Ectodermal cell (in vitro differentiated cells): ENCODE measurements at regions not wholly inside any gene's neighbourhood (a gene's known extent, or its start where the extent isn't known, plus 50 kb on each side); places are given as distances from the start of the nearest gene placed in this dataset.
"Not testable (repeated sequence)": the region's sequence is repeated elsewhere in the genome, so short reads cannot be mapped to it uniquely, and the experiment has no call there.

Experiments used
- H3K27ac ChIP-seq: 2 replicates; pipeline ENCODE4 v1.7.0; 2013; ENCODE audit warnings: mild to moderate bottlenecking, low read depth, low read length; ENCODE audit not compliant: insufficient read depth, poor library complexity, severe bottlenecking
- H3K27me3 ChIP-seq: 2 replicates; pipeline ENCODE4 v1.7.0; 2013; ENCODE audit warnings: mild to moderate bottlenecking, low read length; ENCODE audit not compliant: insufficient read depth, control insufficient read depth, poor library complexity, severe bottlenecking
- H3K36me3 ChIP-seq: one replicate; pipeline ENCODE4 v1.7.0; 2013; ENCODE audit warnings: low read length; ENCODE audit not compliant: control insufficient read depth, insufficient read depth
- H3K4me1 ChIP-seq: one replicate; pipeline ENCODE4 v1.7.0; 2013; ENCODE audit warnings: low read length; ENCODE audit not compliant: control insufficient read depth, insufficient read depth
- H3K4me3 ChIP-seq: 2 replicates; pipeline ENCODE4 v1.7.0; 2013; ENCODE audit warnings: low read depth, low read length, control low read depth; ENCODE audit not compliant: insufficient read depth
- H3K9me3 ChIP-seq: 2 replicates; pipeline ENCODE4 v1.7.0; 2013; ENCODE audit warnings: mild to moderate bottlenecking, low read length, moderate library complexity; ENCODE audit not compliant: control insufficient read depth
- WGBS, 2 experiments: methylation state at CpG; one replicate each; pipeline ENCODE4 v1.1.7; 2013; ENCODE audit warnings: missing lambda C conversion rate in 2 of 2; 5-methylcytosine and 5-hydroxymethylcytosine counted together

DNA sequence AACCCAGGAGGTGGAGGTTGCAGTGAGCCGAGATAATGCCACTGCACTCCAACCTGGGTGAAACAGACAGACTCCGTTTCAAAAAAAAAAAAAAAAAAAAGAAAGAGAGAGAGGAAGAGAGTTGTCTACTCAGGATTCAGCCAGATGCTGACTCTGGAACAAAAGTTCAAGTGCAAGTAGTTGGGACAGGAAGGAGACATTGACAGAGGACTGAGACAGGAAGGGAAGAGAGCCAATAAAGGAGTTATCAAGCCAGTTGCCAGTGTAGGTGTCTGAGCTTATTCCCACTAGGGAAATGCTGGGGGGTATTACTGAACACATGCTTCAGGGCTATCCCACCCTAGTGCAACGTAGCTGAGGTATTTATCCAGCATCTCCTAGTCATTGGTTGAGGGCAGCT, 147.7 kb upstream of the SLC1A3 start:
- no peaks in the 10 kb centered on the region for H3K9me3 ChIP-seq
- H3K4me1 ChIP-seq, result no peaks in the 10 kb centered on the region
- H3K4me3 ChIP-seq, result no peak overlapping the region
- H3K36me3 ChIP-seq, result no peaks in the 10 kb centered on the region
- no peaks in the 10 kb centered on the region for H3K27me3 ChIP-seq
- WGBS, 2 experiments, result 90% methylated on average over 3 of the region's 3 CpGs
- no peak overlapping the region for H3K27ac ChIP-seq

DNA sequence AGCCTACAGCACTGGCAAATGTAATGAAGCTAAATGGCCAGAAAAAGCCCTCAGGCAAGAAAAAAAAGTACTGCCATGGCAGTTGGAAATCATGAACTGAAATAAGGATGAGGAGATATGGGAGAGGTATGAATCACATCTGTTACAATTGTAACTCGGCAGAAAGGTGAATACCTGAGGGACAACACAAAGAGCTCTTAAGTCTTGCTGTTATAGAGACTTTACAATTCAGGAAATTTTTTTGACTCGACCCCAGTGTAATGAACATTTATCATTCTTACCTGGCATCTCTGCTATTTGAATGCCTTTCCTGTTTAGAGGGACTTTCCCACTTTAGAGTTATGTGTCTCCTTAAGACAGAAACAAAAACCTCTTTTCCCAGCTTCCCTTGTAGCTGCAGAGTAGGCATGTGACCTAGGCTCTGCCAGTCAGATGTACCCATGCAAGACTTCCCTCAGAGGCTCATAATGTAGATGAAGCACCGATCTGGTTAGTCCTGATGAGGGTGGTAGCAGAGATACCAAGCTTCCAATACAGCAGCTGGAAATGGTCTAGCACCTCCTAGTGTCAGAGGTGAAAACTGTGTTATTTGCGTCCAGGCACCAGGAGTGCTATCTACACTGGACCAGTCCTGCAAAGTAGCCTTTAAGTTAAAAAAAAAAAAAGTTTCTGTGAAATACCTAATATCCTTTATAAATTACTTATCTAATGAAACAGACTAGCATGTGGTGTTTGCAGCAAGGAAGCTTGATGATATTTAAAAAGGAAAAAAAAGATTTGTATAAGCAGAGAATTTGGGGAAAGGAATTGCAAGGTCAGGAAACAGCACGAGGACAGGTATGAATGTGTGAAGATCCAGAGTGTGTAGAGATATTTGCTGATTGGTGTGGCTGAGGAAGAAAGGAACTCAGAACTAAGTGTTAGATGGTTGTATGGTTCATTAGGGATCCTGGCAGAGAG, 146.9 kb upstream of the SLC1A3 start:
- no peak overlapping the region for H3K27ac ChIP-seq
- no peaks in the 10 kb centered on the region for H3K27me3 ChIP-seq
- WGBS, 2 experiments, result 79 to 80% methylated on average over 5 of the region's 5 CpGs
- no peak overlapping the region for H3K4me3 ChIP-seq
- no peaks in the 10 kb centered on the region for H3K36me3 ChIP-seq
- H3K4me1 ChIP-seq, result no peaks in the 10 kb centered on the region
- no peaks in the 10 kb centered on the region for H3K9me3 ChIP-seq

DNA sequence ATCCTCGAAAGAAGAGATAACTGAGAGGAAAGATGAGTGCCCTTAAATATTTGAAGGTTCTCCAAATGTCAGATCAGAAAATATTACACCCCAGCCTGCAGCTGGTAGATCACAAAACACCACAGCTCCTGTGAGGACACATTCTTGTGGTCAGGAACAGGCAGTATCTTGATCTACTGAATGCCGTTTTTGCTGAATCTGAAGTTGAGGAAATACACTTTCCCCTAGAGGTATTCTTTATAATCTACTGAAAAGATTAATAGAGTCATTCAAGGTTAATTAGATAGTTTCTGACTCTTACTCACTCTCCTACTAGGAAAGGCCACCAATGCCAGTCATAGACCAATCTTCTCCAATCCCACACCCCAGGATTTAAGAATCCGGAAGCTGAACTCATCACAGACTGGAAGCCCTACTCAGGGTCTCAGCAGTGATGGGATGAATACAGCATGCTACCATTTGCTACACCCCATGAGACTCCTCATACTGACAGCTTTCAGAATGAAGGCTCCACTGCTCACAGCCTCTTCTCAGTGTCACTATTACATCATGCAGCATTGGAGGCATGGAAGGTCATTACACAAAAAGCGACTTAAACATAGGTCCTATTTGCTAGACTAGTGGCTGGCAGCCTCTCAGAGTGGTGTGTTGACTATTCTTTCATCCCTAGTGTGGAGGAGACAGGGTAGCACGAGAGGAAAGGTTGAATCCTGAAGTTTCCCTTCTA, 143.9 kb upstream of the SLC1A3 start:
- H3K4me3 ChIP-seq, result no peak overlapping the region
- no peaks in the 10 kb centered on the region for H3K4me1 ChIP-seq
- WGBS, 2 experiments, result 93 to 94% methylated on average over 4 to 5 of the region's 5 CpGs
- no peak overlapping the region for H3K27ac ChIP-seq
- H3K9me3 ChIP-seq, result no peaks in the 10 kb centered on the region
- no peaks in the 10 kb centered on the region for H3K36me3 ChIP-seq
- H3K27me3 ChIP-seq, result no peaks in the 10 kb centered on the region

DNA sequence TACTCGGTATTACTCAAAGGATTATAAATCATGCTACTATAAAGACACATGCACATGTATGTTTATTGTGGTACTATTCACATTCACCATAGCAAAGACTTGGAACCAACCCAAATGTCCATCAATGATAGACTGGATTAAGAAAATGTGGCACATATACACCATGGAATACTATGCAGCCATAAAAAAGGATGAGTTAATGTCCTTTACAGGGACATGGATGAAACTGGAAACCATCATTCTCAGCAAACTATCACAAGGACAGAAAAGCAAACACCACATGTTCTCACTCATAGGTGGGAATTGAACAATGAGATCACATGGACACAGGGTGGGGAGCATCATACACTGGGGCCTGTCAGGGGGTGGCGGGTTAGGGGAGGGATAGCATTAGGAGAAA, 130.5 kb upstream of the SLC1A3 start:
- not testable (repeated sequence) for H3K27ac ChIP-seq, H3K9me3 ChIP-seq, H3K36me3 ChIP-seq, H3K4me3 ChIP-seq, H3K27me3 ChIP-seq, H3K4me1 ChIP-seq
- WGBS, 2 experiments, result 92 to 96% methylated on average over 1 to 2 of the region's 2 CpGs

DNA sequence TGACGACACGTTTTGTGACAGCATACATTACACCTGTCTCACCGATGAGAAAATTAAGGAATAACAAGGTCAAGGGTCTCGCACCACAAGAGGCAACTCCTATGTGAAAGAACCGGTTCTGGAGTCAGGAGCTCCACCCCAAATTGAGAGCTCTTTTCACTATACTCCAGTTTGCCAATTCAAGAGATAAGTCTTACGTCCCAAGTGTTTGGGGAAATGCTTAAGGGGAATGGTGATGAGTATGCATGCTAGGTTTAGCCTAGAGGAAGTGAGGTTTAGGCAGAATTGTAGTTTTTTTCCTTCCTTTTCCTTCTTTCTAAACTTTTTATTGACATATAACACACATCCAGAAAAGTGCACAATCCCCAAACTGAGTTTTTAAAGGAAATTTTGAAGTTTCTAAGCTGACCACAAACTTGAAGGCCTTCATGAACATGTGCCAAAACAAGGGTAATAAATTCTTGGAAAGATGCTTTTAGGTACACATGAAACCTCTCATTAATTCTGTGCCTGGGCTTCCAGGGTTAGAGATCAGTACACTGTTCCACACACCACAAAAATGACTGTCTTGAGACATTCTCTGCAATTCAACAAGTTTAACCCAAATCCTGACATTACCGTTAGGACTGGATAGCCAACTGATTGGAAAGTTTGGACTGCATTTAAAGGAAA, 127.6 kb upstream of the SLC1A3 start:
- H3K36me3 ChIP-seq, result no peaks in the 10 kb centered on the region
- WGBS, 2 experiments, result 90 to 94% methylated on average over 7 of the region's 7 CpGs

DNA sequence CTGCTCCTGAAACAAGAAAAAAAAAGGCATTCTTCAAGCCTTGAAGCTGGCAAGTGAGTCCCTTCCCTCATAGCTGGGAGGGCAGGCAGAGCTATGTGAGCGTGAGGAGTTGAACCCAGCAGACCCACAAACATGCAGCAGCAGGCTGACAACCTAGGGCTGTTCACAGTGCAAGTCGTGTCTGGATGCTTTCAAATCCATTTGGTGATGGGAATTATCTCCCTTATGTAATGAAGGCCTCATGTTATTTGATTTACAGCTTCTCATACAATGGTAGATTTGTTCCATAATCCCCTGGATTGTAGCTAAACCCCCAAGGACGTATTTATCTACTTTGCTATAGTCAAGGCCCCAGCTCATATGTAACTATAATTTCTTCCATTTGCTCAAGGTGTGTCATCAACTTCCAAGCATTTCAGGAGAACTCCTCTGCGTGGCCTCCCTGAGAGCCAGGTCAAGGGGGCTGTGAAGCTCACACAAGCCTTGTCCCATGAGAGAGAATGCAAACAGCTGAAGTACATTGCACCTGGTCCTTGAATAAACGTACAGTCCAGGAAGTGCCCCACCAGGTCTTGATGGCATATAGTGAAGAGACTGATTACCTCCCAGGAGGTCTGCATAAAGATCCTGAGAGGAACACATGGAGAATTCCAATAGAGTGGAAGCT, 124.8 kb upstream of the SLC1A3 start:
- no peak overlapping the region for H3K4me3 ChIP-seq
- no peak overlapping the region for H3K27ac ChIP-seq
- H3K36me3 ChIP-seq, result no peaks in the 10 kb centered on the region
- H3K4me1 ChIP-seq, result no peaks in the 10 kb centered on the region
- no peaks in the 10 kb centered on the region for H3K27me3 ChIP-seq
- no peaks in the 10 kb centered on the region for H3K9me3 ChIP-seq
- 89 to 91% methylated on average over 5 of the region's 5 CpGs for WGBS, 2 experiments

More for the DNA sequence above, 127.6 kb upstream of the SLC1A3 start:
- H3K27ac ChIP-seq, result no peak overlapping the region
- H3K27me3 ChIP-seq, result no peaks in the 10 kb centered on the region
- no peaks in the 10 kb centered on the region for H3K9me3 ChIP-seq
- H3K4me3 ChIP-seq, result no peak overlapping the region
- H3K4me1 ChIP-seq, result no peaks in the 10 kb centered on the region

DNA sequence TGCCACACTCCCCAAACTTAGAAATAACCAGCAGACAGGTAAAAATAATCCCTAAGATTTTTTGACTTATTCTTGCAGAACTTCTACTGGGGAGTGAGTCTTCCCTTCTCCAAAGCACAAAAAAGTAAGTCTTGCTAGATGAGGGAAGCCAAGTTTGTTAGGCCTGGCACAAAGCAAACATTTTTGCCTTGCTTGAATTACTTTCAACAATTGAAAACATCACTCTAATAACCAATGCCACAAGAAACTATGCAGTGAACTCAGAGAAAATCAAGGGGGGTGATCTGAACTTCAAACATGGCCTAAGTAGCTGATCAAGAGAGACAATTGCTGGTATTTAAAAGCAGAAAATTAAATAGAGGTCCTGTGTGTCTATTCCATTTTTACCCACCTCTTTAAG, 123.6 kb upstream of the SLC1A3 start:
- Histone ChIP-seq H3K9me3 (no peaks in the 10 kb centered on the region), H3K36me3 (no peaks in the 10 kb centered on the region), H3K27me3 (no peaks in the 10 kb centered on the region), H3K4me1 (no peaks in the 10 kb centered on the region), H3K4me3 (no peak overlapping the region), H3K27ac (no peak overlapping the region)

DNA sequence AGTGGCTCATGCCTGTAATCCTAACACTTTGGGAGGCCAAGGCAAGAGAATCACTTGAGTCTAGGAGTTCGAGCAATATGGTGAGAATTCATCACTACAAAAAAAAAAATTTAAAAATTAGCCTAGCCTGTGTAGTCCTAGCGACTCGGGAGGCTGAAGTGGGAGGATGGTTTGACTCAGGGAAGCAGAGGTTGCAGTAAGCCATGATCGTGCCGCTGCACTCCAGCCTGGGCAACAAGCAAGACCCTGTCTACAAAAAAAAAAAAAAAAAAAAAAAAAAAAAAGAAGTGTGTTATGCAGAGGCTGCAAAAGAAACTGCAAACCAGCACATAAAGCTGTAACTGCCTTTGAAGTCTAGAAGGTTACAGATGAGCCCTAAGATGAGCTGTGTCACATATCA, 116.9 kb upstream of the SLC1A3 start:
- H3K27me3 ChIP-seq, result no peaks in the 10 kb centered on the region
- H3K9me3 ChIP-seq, result no peaks in the 10 kb centered on the region
- WGBS, 2 experiments, result 91 to 100% methylated on average over 4 to 5 of the region's 5 CpGs
- no peaks in the 10 kb centered on the region for H3K4me1 ChIP-seq
- H3K27ac ChIP-seq, result no peak overlapping the region
- H3K4me3 ChIP-seq, result no peak overlapping the region
- no peaks in the 10 kb centered on the region for H3K36me3 ChIP-seq

DNA sequence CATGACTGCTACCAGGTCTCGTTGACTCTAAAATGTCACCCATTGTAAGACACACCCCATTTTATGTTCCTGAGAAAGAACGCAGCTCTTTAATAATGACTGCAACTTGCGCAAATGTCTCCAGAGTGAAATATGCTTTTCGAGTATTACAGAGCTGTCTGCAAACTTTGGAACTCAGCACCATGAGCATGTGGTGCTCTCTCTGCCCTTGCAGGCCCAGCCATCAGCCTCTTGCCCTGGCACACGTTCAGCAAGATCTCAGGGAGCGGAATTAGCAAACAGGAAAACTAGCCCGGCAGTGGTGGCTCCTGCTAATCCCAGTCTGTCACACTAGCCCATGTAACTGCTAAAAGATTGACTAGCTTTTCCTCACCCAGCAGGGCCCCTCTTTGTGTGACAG, 114.5 kb upstream of the SLC1A3 start:
- no peak overlapping the region for H3K27ac ChIP-seq
- H3K36me3 ChIP-seq, result no peaks in the 10 kb centered on the region
- H3K4me3 ChIP-seq, result no peak overlapping the region
- H3K4me1 ChIP-seq, result no peaks in the 10 kb centered on the region
- H3K9me3 ChIP-seq, result no peaks in the 10 kb centered on the region
- no peaks in the 10 kb centered on the region for H3K27me3 ChIP-seq
- WGBS, 2 experiments, result 63 to 65% methylated on average over 7 of the region's 7 CpGs
